Spleen (tissue), 7 donors: ENCODE measurements at regions not wholly inside any gene's neighbourhood (a gene's known extent, or its start where the extent isn't known, plus 50 kb on each side); places are given as distances from the start of the nearest gene placed in this dataset.

Source experiments
- CTCF ChIP-seq, 11 experiments: fragments of 200-600 bp in 7 of 11; fragments of 450-650 bp in 4 of 11; sonication (generic) in 4 of 11; IDR thresholded peaks in 8 of 11; conservative IDR thresholded peaks in 3 of 11; 1 replicate in 7 of 11; 2 replicates in 4 of 11; pipeline versions ENCODE4 v1.4.0 to v1.8.0; 2016 to 2021; ENCODE audit warnings: antibody characterized with exemption in 11 of 11, inconsistent platforms in 4 of 11, mild to moderate bottlenecking in 1 of 11
- POLR2A ChIP-seq, 3 donors: fragments of 450-650 bp; IDR thresholded peaks; one replicate each; pipeline ENCODE4 v1.5.1; 2017; ENCODE audit warnings: antibody characterized with exemption in 3 of 3, mild to moderate bottlenecking in 1 of 3
- POLR2AphosphoS5 ChIP-seq, 3 donors: sonication (generic); formaldehyde crosslinking; IDR thresholded peaks; one replicate each; pipeline ENCODE4 v1.5.1; 2017; ENCODE audit warnings: antibody characterized with exemption in 3 of 3
- donor health status: DM: no; HTN: no; CAD: no; lungs with moderate emphysema.
- donor health status: DM: no; HTN: no; CAD: no.
- donor health status: DM: no; HTN: no; CAD: no.

GRCh38 chr9:3659647-3660046, 133.8 kb upstream of the RFX3 start:
- TF ChIP-seq POLR2A (IDR thresholded peaks at IDR 0.05) (no peak), CTCF (IDR thresholded peaks at IDR 0.05 in 8 of 11, conservative IDR thresholded peaks at IDR 0.05 in 3 of 11) (no peak), POLR2AphosphoS5 (IDR thresholded peaks at IDR 0.05) (no peak)
